Epithelial cell of proximal tubule (primary cell): ENCODE measurements at regions not wholly inside any gene's neighbourhood (a gene's known extent, or its start where the extent isn't known, plus 50 kb on each side); places are given as distances from the start of the nearest gene placed in this dataset.

Experiments
- DNase-seq: peaks from one replicate; pipeline ENCODE4 v3.0.0-alpha.2; 2011; ENCODE audit warnings: low read depth
- H3K4me3 ChIP-seq: 2 replicates; pipeline ENCODE4 v1.5.1; 2011; ENCODE audit warnings: low read depth, mild to moderate bottlenecking, low read length
- CTCF ChIP-seq: conservative IDR thresholded peaks from 2 replicates; pipeline ENCODE4 v1.5.1; 2012; ENCODE audit warnings: low read depth, mild to moderate bottlenecking, low read length

GRCh38 chr3:41095702-41096101 lies 103.6 kb upstream of the CTNNB1 start:
- peak; percentile 12 for DNase-seq
- TF ChIP-seq CTCF, result peak; percentile 60
- H3K4me3 ChIP-seq, result no peak overlapping the region

GRCh38 chr3:41097896-41098496 lies 101.3 kb upstream of the CTNNB1 start:
- no peak for TF ChIP-seq CTCF
- DNase-seq, result no peak
- no peak overlapping the region for H3K4me3 ChIP-seq

GRCh38 chr3:41101231-41101630 lies 98.1 kb upstream of the CTNNB1 start:
- no peak for TF ChIP-seq CTCF
- DNase-seq, result no peak

GRCh38 chr3:41102053-41102556 lies 97.2 kb upstream of the CTNNB1 start:
- DNase-seq, result no peak

More at GRCh38 chr3:41101231-41101630, 98.1 kb upstream of the CTNNB1 start:
- H3K4me3 ChIP-seq, result no peak overlapping the region

GRCh38 chr3:41102750-41103149 lies 96.6 kb upstream of the CTNNB1 start:
- no peak overlapping the region for H3K4me3 ChIP-seq
- DNase-seq, result no peak
- TF ChIP-seq CTCF, result no peak

More at GRCh38 chr3:41102053-41102556, 97.2 kb upstream of the CTNNB1 start:
- TF ChIP-seq CTCF, result no peak
- no peak overlapping the region for H3K4me3 ChIP-seq

GRCh38 chr3:41103200-41103599 lies 96.1 kb upstream of the CTNNB1 start:
- H3K4me3 ChIP-seq, result no peak overlapping the region
- DNase-seq, result no peak
- no peak for TF ChIP-seq CTCF

GRCh38 chr3:41104147-41104546 lies 95.2 kb upstream of the CTNNB1 start:
- TF ChIP-seq CTCF, result no peak
- H3K4me3 ChIP-seq, result no peak overlapping the region
- no peak for DNase-seq
